ENCODE measurements at regions not wholly inside any gene's neighbourhood (a gene's known extent, or its start where the extent isn't known, plus 50 kb on each side); places are given as distances from the start of the nearest gene placed in this dataset.

DNA sequence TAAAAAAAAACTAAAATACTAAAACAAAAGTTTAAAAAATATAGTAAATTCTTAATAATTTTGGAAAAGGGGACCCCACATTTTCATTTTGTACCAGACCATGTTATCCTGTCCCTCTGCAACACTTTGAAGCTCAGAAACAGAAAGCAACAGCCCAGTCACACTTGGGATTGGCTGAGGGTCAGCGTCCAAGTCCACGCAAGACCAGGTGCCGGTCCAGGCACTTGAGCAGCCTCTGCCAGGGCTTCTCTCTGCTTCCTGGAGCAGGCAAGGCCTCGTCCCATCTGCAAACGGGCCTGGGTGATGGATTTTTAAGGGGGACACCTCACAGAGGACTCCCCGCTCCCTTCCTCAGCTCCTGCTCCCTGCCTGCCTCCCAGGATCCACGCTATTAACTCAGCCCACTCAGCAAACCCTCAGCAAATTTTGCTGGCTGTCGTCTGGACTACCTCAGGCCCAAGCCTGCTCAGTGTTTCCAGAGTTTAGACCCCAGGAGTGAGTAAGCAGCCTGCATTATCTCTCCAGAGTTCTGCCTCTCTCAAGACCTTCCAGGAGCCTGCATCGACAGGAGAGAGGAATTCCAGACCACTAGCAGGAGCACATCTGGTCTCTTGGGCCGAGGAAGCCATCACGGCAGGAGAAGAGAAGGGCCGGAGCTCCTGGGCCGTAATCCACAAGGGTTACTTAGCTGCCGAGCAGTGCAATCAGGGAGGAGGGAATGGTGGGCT, 67.4 kb upstream of the CALM2 start:
- no peak for TF ChIP-seq POLR2A (IDR thresholded peaks at IDR 0.05)
- TF ChIP-seq, protein P1, sequence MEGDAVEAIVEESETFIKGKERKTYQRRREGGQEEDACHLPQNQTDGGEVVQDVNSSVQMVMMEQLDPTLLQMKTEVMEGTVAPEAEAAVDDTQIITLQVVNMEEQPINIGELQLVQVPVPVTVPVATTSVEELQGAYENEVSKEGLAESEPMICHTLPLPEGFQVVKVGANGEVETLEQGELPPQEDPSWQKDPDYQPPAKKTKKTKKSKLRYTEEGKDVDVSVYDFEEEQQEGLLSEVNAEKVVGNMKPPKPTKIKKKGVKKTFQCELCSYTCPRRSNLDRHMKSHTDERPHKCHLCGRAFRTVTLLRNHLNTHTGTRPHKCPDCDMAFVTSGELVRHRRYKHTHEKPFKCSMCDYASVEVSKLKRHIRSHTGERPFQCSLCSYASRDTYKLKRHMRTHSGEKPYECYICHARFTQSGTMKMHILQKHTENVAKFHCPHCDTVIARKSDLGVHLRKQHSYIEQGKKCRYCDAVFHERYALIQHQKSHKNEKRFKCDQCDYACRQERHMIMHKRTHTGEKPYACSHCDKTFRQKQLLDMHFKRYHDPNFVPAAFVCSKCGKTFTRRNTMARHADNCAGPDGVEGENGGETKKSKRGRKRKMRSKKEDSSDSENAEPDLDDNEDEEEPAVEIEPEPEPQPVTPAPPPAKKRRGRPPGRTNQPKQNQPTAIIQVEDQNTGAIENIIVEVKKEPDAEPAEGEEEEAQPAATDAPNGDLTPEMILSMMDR (IDR thresholded peaks at IDR 0.05) = no peak
- TF ChIP-seq POLR2AphosphoS5 (IDR thresholded peaks at IDR 0.05) = peak in 2 of 3 donors; percentile 17 to 75
- no peak for TF ChIP-seq EP300 (IDR thresholded peaks at IDR 0.05)

Measured in stomach (tissue), 4 donors.